GM21529 (cell line): ENCODE measurements at regions not wholly inside any gene's neighbourhood (a gene's known extent, or its start where the extent isn't known, plus 50 kb on each side); places are given as distances from the start of the nearest gene placed in this dataset.

Experiments
- ATAC-seq: cut with Tn5 transposase; IDR thresholded peaks from one replicate; pipeline ENCODE4 v1.9.1; 2021; ENCODE audit not compliant: unreplicated experiment

- no peak for ATAC-seq
These were observed 174.9 kb downstream of the QDPR start for GRCh38 chr4:17336986-17337385.

GRCh38 chr4:17336524-17336961, 175.3 kb downstream of the QDPR start:
- ATAC-seq: peak; percentile 98

- no peak for ATAC-seq
These were observed 175.8 kb downstream of the QDPR start for GRCh38 chr4:17336069-17336468.

- ATAC-seq: no peak
These were observed 176.5 kb downstream of the QDPR start for GRCh38 chr4:17335371-17335770.

GRCh38 chr4:17332478-17332877, 179.4 kb downstream of the QDPR start:
- no peak for ATAC-seq

GRCh38 chr4:17329046-17329445, 182.8 kb downstream of the QDPR start:
- no peak for ATAC-seq

GRCh38 chr4:17328141-17328815, 183.6 kb downstream of the QDPR start:
- ATAC-seq: no peak

GRCh38 chr4:17327591-17327990, 184.3 kb downstream of the QDPR start:
- no peak for ATAC-seq

- ATAC-seq: no peak
These were observed 185.1 kb downstream of the QDPR start for GRCh38 chr4:17326756-17327155.

- no peak for ATAC-seq
These were observed 186.8 kb downstream of the QDPR start for GRCh38 chr4:17325098-17325497.

- ATAC-seq: no peak
These were observed 187.5 kb downstream of the QDPR start for GRCh38 chr4:17324386-17324830.

- ATAC-seq: no peak
These were observed 188.1 kb downstream of the QDPR start for GRCh38 chr4:17323554-17324385.

- no peak for ATAC-seq
These were observed 189.4 kb downstream of the QDPR start for GRCh38 chr4:17322514-17322913.

GRCh38 chr4:17320046-17320445, 191.8 kb downstream of the QDPR start:
- no peak for ATAC-seq

- ATAC-seq: no peak
These were observed 194.4 kb downstream of the QDPR start for GRCh38 chr4:17317526-17317925.

- no peak for ATAC-seq
These were observed 195.3 kb downstream of the QDPR start for GRCh38 chr4:17316566-17316965.

- no peak for ATAC-seq
These were observed 196.4 kb downstream of the QDPR start for GRCh38 chr4:17315459-17315858.

GRCh38 chr4:17313194-17313593, 198.7 kb downstream of the QDPR start:
- no peak for ATAC-seq

- no peak for ATAC-seq
These were observed 201.6 kb downstream of the QDPR start for GRCh38 chr4:17310269-17310652.

- ATAC-seq: no peak
These were observed 202.2 kb downstream of the QDPR start for GRCh38 chr4:17309567-17310268.

GRCh38 chr4:17301869-17302268, 210.0 kb downstream of the QDPR start:
- no peak for ATAC-seq

- no peak for ATAC-seq
These were observed 210.6 kb downstream of the QDPR start for GRCh38 chr4:17301266-17301665.
